ENCODE measurements at regions not wholly inside any gene's neighbourhood (a gene's known extent, or its start where the extent isn't known, plus 50 kb on each side); places are given as distances from the start of the nearest gene placed in this dataset.

- H3K27me3 ChIP-seq (ENCODE audit: control insufficient read depth, insufficient read depth, low read length) = no peaks in the 10 kb centered on the region
- TF ChIP-seq, protein P1, sequence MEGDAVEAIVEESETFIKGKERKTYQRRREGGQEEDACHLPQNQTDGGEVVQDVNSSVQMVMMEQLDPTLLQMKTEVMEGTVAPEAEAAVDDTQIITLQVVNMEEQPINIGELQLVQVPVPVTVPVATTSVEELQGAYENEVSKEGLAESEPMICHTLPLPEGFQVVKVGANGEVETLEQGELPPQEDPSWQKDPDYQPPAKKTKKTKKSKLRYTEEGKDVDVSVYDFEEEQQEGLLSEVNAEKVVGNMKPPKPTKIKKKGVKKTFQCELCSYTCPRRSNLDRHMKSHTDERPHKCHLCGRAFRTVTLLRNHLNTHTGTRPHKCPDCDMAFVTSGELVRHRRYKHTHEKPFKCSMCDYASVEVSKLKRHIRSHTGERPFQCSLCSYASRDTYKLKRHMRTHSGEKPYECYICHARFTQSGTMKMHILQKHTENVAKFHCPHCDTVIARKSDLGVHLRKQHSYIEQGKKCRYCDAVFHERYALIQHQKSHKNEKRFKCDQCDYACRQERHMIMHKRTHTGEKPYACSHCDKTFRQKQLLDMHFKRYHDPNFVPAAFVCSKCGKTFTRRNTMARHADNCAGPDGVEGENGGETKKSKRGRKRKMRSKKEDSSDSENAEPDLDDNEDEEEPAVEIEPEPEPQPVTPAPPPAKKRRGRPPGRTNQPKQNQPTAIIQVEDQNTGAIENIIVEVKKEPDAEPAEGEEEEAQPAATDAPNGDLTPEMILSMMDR (IDR thresholded peaks at IDR 0.05) = no peak
- H2AFZ ChIP-seq = no peak overlapping the region
- H3K4me2 ChIP-seq (ENCODE audit: low read length) = no peak overlapping the region
- no peak overlapping the region for H3K4me3 ChIP-seq (ENCODE audit: low read depth, low read length)
- no peaks in the 10 kb centered on the region for H3K9me3 ChIP-seq (ENCODE audit: control insufficient read depth, low read length)
- no peak overlapping the region for H3K9ac ChIP-seq
- H3K36me3 ChIP-seq (ENCODE audit: control insufficient read depth, insufficient read depth, low read length) = no peaks in the 10 kb centered on the region
- no peaks in the 10 kb centered on the region for H3K79me2 ChIP-seq
- H3K4me1 ChIP-seq = no peaks in the 10 kb centered on the region
- H3K27ac ChIP-seq = no peak overlapping the region
Measured at GRCh38 chr2:211149731-211150130, 593.3 kb downstream of the CPS1 start.

DNA sequence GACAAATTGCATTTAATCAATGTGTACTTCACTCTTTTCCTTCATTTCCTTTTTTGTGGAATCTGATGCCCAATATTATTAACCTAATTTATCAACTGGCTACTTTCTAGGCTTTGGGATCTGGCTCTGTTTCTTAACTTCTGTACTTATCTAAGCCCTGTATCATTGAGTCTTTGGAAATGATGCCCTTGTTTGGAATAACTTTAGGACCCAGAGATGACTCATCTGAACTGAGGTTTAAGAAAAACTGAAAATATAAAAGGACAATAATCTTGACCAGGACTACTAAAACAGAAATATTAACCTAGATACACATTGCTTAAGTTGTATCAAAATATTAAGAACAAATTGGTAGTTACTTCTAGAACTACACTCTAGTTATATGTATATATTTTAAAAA lies 600.8 kb downstream of the CPS1 start:
- Histone ChIP-seq H3K9me3 (ENCODE audit: control insufficient read depth, low read length) (no peaks in the 10 kb centered on the region), H3K4me2 (ENCODE audit: low read length) (no peak overlapping the region), H3K9ac (no peak overlapping the region), H3K79me2 (no peaks in the 10 kb centered on the region), H2AFZ (no peak overlapping the region), H3K4me1 (no peaks in the 10 kb centered on the region), H3K4me3 (ENCODE audit: low read depth, low read length) (no peak overlapping the region), H3K27me3 (ENCODE audit: control insufficient read depth, insufficient read depth, low read length) (no peaks in the 10 kb centered on the region), H3K36me3 (ENCODE audit: control insufficient read depth, insufficient read depth, low read length) (no peaks in the 10 kb centered on the region), H3K27ac (no peak overlapping the region)
- TF ChIP-seq, protein P1 (IDR thresholded peaks at IDR 0.05) = no peak

- Histone ChIP-seq H3K27ac (no peak overlapping the region), H3K36me3 (ENCODE audit: control insufficient read depth, insufficient read depth, low read length) (no peaks in the 10 kb centered on the region), H3K79me2 (no peaks in the 10 kb centered on the region), H3K9ac (no peak overlapping the region), H2AFZ (peak overlapping the region; percentile 53), H3K4me1 (no peaks in the 10 kb centered on the region), H3K4me3 (ENCODE audit: low read depth, low read length) (no peak overlapping the region), H3K4me2 (ENCODE audit: low read length) (no peak overlapping the region), H3K27me3 (ENCODE audit: control insufficient read depth, insufficient read depth, low read length) (no peaks in the 10 kb centered on the region), H3K9me3 (ENCODE audit: control insufficient read depth, low read length) (no peaks in the 10 kb centered on the region)
- TF ChIP-seq, protein P1 (IDR thresholded peaks at IDR 0.05) = peak; percentile 89
Measured at GRCh38 chr2:211157856-211158463, 601.6 kb downstream of the CPS1 start.

DNA sequence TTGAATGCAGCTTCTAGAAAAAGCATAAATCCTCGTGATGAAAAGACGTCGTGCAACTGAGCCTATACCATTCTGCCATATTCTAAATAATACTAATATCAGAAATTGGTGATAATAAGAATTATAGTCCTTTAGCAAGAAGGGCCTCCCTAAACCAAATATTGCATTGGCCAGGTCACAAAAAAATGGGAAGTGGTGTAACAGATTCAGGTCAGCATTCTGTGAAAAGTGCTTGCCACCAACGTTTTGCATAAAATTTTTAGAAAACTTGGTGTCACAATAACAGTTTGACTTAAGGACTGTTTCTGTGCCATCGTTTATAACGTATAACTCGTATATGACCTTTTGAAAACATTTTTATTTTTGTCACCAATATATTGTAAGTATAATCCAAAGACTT lies 603.6 kb downstream of the CPS1 start:
- no peaks in the 10 kb centered on the region for H3K79me2 ChIP-seq
- H3K4me3 ChIP-seq (ENCODE audit: low read depth, low read length) = no peak overlapping the region
- no peak overlapping the region for H3K9ac ChIP-seq
- no peaks in the 10 kb centered on the region for H3K36me3 ChIP-seq (ENCODE audit: control insufficient read depth, insufficient read depth, low read length)
- no peaks in the 10 kb centered on the region for H3K27me3 ChIP-seq (ENCODE audit: control insufficient read depth, insufficient read depth, low read length)
- H3K4me2 ChIP-seq (ENCODE audit: low read length) = no peak overlapping the region
- H3K4me1 ChIP-seq = no peaks in the 10 kb centered on the region
- TF ChIP-seq, protein P1 (IDR thresholded peaks at IDR 0.05) = no peak
- H3K27ac ChIP-seq = no peak overlapping the region
- H3K9me3 ChIP-seq (ENCODE audit: control insufficient read depth, low read length) = no peaks in the 10 kb centered on the region
- no peak overlapping the region for H2AFZ ChIP-seq

DNA sequence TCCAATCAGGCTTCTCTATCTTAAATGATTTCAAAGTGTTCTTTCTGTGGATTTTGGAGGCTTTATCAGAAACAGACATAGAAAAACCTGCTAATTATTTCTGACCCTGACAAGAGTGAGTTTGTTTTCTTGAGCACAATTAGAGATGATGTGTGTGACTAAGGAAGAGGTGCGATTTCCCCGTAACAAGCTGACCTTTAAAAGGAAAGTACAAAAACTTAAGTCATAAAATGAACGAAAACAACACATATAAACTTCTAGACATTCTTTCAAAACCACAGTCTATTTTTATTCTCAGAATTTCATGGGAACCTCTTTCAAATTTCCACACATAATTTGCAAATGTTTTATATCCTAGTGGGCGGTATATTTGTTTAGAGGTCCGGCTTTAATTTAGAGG lies 604.8 kb downstream of the CPS1 start:
- H3K9ac ChIP-seq = no peak overlapping the region
- no peak overlapping the region for H3K4me3 ChIP-seq (ENCODE audit: low read depth, low read length)
- H3K27ac ChIP-seq = no peak overlapping the region
- H3K4me2 ChIP-seq (ENCODE audit: low read length) = no peak overlapping the region
- no peaks in the 10 kb centered on the region for H3K4me1 ChIP-seq
- no peaks in the 10 kb centered on the region for H3K36me3 ChIP-seq (ENCODE audit: control insufficient read depth, insufficient read depth, low read length)
- H3K79me2 ChIP-seq = no peaks in the 10 kb centered on the region
- no peaks in the 10 kb centered on the region for H3K27me3 ChIP-seq (ENCODE audit: control insufficient read depth, insufficient read depth, low read length)
- TF ChIP-seq, protein P1 (IDR thresholded peaks at IDR 0.05) = no peak
- no peaks in the 10 kb centered on the region for H3K9me3 ChIP-seq (ENCODE audit: control insufficient read depth, low read length)
- no peak overlapping the region for H2AFZ ChIP-seq
